Stomach (tissue), 8 donors: ENCODE measurements at regions not wholly inside any gene's neighbourhood (a gene's known extent, or its start where the extent isn't known, plus 50 kb on each side); places are given as distances from the start of the nearest gene placed in this dataset.

Source experiments
- DNase-seq, 2 donors: peaks; one replicate each; pipeline versions ENCODE4 v3.0.0 to v3.0.0-alpha.2; 2013 to 2019
- H3K27ac ChIP-seq, 5 donors: fragments of 200-600 bp in 4 of 5; sonication (generic) in 4 of 5; one replicate each; pipeline ENCODE4 v1.5.1; 2013 to 2019; ENCODE audit warnings: mild to moderate bottlenecking in 1 of 5, moderate library complexity in 1 of 5
- H3K27me3 ChIP-seq, 3 donors: fragments of 200-600 bp; sonication (generic); one replicate each; pipeline ENCODE4 v1.5.1; 2017 to 2019; ENCODE audit warnings: mixed run types in 1 of 3
- H3K36me3 ChIP-seq, 4 donors: fragments of 200-600 bp; sonication (generic); 1 replicate in 3 of 4; 2 replicates in 1 of 4; pipeline ENCODE4 v1.5.1; 2016 to 2019
- H3K4me1 ChIP-seq, 4 donors: fragments of 200-600 bp; sonication (generic); one replicate each; pipeline ENCODE4 v1.5.1; 2016 to 2019
- H3K4me3 ChIP-seq, 4 donors: fragments of 200-600 bp; sonication (generic) in 3 of 4; one replicate each; pipeline ENCODE4 v1.5.1; 2016 to 2019; ENCODE audit warnings: mild to moderate bottlenecking in 1 of 4
- H3K9me3 ChIP-seq, 4 donors: fragments of 200-600 bp; sonication (generic); one replicate each; pipeline ENCODE4 v1.5.1; 2016 to 2019
- EP300 ChIP-seq: sonication (generic); formaldehyde crosslinking; IDR thresholded peaks from one replicate; pipeline ENCODE4 v1.6.1; 2017; ENCODE audit warnings: antibody characterized with exemption
- POLR2A ChIP-seq, 4 donors: fragments of 450-650 bp; IDR thresholded peaks; one replicate each; pipeline ENCODE4 v1.6.1; 2016; ENCODE audit warnings: antibody characterized with exemption in 4 of 4, control low read depth in 2 of 4, mild to moderate bottlenecking in 1 of 4, moderate library complexity in 1 of 4
- POLR2AphosphoS5 ChIP-seq, 3 donors: sonication (generic); formaldehyde crosslinking; IDR thresholded peaks; one replicate each; pipeline ENCODE4 v1.6.1; 2016; ENCODE audit warnings: antibody characterized with exemption in 3 of 3
- WGBS, 5 donors: extraction: QIAGEN DNeasy Blood & Tissue Kit in 3 of 5; methylation state at CpG; one replicate each; pipeline versions ENCODE4 v1.1.5 to v1.1.7; 2013 to 2018; 5-methylcytosine and 5-hydroxymethylcytosine counted together
- intact Hi-C: fragments of 100-400 bp; cut with DNase I; formaldehyde crosslinking; loops from one replicate; pipeline ENCODE4 v1.15.1; 2023; ENCODE audit warnings: low total_unique reads
- TF ChIP-seq, protein P1 (sequence below), 7 experiments: fragments of 450-650 bp in 4 of 7; fragments of 200-600 bp in 3 of 7; sonication (generic) in 3 of 7; IDR thresholded peaks; one replicate each; pipeline ENCODE4 v1.5.1; 2016 to 2019; ENCODE audit warnings: antibody characterized with exemption in 7 of 7, control low read depth in 2 of 7, mild to moderate bottlenecking in 1 of 7
- donor health status: healthy with polysubstance abuse.
- donor health status: Bipolar disorder and iron deficiency.
- donor health status: healthy.

GRCh38 chr22:42330170-42330569 is 59.7 kb upstream of the TCF20 start:
- Histone ChIP-seq H3K4me3 (no peak overlapping the region), H3K4me1 (peaks cover 2 to 11% (median 5%) of the 10 kb centered on the region in 4 donors), H3K36me3 (no peaks in the 10 kb centered on the region), H3K27me3 (no peaks in the 10 kb centered on the region), H3K27ac (no peak overlapping the region), H3K9me3 (no peaks in the 10 kb centered on the region)
- intact Hi-C loops, result no loop called here
- 67 to 86% (median 81%) methylated on average over 5 of the region's 5 CpGs for WGBS, 5 donors
- DNase-seq, result no peak
- no peak for TF ChIP-seq POLR2AphosphoS5 (IDR thresholded peaks at IDR 0.05)
- TF ChIP-seq, protein P1, sequence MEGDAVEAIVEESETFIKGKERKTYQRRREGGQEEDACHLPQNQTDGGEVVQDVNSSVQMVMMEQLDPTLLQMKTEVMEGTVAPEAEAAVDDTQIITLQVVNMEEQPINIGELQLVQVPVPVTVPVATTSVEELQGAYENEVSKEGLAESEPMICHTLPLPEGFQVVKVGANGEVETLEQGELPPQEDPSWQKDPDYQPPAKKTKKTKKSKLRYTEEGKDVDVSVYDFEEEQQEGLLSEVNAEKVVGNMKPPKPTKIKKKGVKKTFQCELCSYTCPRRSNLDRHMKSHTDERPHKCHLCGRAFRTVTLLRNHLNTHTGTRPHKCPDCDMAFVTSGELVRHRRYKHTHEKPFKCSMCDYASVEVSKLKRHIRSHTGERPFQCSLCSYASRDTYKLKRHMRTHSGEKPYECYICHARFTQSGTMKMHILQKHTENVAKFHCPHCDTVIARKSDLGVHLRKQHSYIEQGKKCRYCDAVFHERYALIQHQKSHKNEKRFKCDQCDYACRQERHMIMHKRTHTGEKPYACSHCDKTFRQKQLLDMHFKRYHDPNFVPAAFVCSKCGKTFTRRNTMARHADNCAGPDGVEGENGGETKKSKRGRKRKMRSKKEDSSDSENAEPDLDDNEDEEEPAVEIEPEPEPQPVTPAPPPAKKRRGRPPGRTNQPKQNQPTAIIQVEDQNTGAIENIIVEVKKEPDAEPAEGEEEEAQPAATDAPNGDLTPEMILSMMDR (IDR thresholded peaks at IDR 0.05), result no peak
- no peak for TF ChIP-seq POLR2A (IDR thresholded peaks at IDR 0.05)
- no peak for TF ChIP-seq EP300

- TF ChIP-seq, protein P1 (IDR thresholded peaks at IDR 0.05), result no peak
- TF ChIP-seq EP300 (no peak), POLR2A (IDR thresholded peaks at IDR 0.05) (no peak), POLR2AphosphoS5 (IDR thresholded peaks at IDR 0.05) (no peak)
- WGBS, 5 donors, result 72 to 97% (median 92%) methylated on average over 7 to 9 of the region's 9 CpGs
- DNase-seq, result no peak
- Histone ChIP-seq H3K27me3 (no peaks in the 10 kb centered on the region), H3K4me1 (peaks cover 8 to 17% (median 11%) of the 10 kb centered on the region in 4 donors), H3K27ac (no peak overlapping the region), H3K9me3 (no peaks in the 10 kb centered on the region), H3K36me3 (no peaks in the 10 kb centered on the region), H3K4me3 (no peak overlapping the region)
- intact Hi-C loops, result no loop called here
Observed at GRCh38 chr22:42329504-42329903, 59.1 kb upstream of the TCF20 start.

DNA sequence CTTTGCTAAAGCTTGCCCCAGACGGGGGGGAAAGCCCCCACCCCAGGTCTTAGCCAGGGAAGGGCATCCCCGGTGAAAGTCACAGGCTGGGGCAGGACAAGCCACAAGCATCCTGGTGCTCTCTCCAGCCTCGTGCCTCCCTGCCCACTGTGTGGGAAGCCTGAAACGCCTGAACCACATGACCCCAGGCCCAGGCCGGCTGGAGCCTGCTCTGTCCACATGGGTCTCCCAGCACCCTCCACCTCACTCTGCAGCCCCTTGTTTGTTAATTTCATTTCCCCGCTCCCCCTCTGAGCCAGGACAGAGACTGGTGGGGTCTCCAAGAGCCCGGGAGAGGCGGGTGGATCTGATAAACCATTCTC is 58.3 kb upstream of the TCF20 start:
- Histone ChIP-seq H3K27me3 (no peaks in the 10 kb centered on the region), H3K27ac (no peak overlapping the region), H3K4me1 (peaks cover 8 to 17% (median 11%) of the 10 kb centered on the region in 4 donors), H3K36me3 (no peaks in the 10 kb centered on the region), H3K4me3 (no peak overlapping the region), H3K9me3 (no peaks in the 10 kb centered on the region)
- intact Hi-C loops, result no loop called here
- TF ChIP-seq, protein P1 (IDR thresholded peaks at IDR 0.05), result no peak
- TF ChIP-seq POLR2A (IDR thresholded peaks at IDR 0.05) (no peak), POLR2AphosphoS5 (IDR thresholded peaks at IDR 0.05) (no peak), EP300 (no peak)
- DNase-seq, result no peak
- WGBS, 5 donors, result 69 to 83% (median 78%) methylated on average over 6 to 8 of the region's 8 CpGs

DNA sequence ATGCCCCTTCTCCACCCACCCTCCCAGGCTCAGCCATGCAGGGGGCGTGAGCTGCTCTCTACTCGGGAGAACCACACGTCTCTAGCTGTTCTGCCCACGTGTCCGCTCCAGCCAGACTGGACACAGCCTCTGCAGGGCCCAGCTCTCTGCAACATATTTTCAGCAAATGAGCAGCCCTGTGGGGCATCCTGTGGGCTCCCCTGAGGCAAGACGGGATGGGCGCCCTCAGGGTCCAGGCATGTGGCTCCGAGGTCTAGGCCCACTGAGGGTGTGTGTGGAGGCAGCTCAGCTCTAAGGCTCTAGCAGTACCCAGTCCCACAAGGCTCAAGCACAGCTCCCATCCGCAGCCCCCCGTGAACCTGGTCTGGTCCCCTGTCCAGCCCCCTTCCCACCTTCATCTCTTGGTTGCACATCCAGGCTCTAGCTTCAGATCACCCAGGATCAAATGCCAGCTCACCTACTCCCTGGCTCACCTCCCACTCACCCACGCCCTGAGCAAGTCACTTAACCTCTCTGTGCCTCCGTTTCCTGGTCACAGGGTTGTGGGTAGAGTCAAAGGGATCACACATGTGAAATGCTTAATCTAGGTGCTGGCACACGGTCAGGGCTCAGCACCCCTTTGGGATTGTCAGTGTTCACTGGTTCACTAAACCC is 57.8 kb upstream of the TCF20 start:
- intact Hi-C loops, result no loop called here
- Histone ChIP-seq H3K4me1 (peaks cover 8 to 17% (median 11%) of the 10 kb centered on the region in 4 donors), H3K27ac (no peak overlapping the region), H3K4me3 (no peak overlapping the region), H3K9me3 (no peaks in the 10 kb centered on the region), H3K27me3 (no peaks in the 10 kb centered on the region), H3K36me3 (no peaks in the 10 kb centered on the region)
- no peak for DNase-seq
- TF ChIP-seq, protein P1 (IDR thresholded peaks at IDR 0.05), result no peak
- TF ChIP-seq POLR2AphosphoS5 (IDR thresholded peaks at IDR 0.05), result no peak
- TF ChIP-seq POLR2A (IDR thresholded peaks at IDR 0.05), result no peak
- TF ChIP-seq EP300, result no peak
- 73 to 84% (median 80%) methylated on average over 11 to 13 of the region's 13 CpGs for WGBS, 5 donors
